Chondrocyte (in vitro differentiated cells): ENCODE measurements at regions not wholly inside any gene's neighbourhood (a gene's known extent, or its start where the extent isn't known, plus 50 kb on each side); places are given as distances from the start of the nearest gene placed in this dataset.

ENCODE experiments used
- DNase-seq: peaks from one replicate; pipeline ENCODE4 v3.0.0; 2021; ENCODE audit warnings: mixed read lengths, low spot score
- H3K27ac Mint-ChIP-seq: one replicate; pipeline ENCODE4 v1.8.0; 2021; ENCODE audit warnings: mild to moderate bottlenecking, moderate library complexity, mixed read lengths; ENCODE audit not compliant: unreplicated experiment
- H3K27me3 Mint-ChIP-seq: 2 replicates; pipeline ENCODE4 v1.8.0; 2021; ENCODE audit warnings: low read depth, mixed read lengths
- H3K36me3 Mint-ChIP-seq: 2 replicates; pipeline ENCODE4 v1.8.0; 2021; ENCODE audit warnings: low read depth, mixed read lengths
- H3K4me1 Mint-ChIP-seq: 2 replicates; pipeline ENCODE4 v1.8.0; 2021; ENCODE audit warnings: low read depth, mild to moderate bottlenecking, mixed read lengths
- H3K4me3 Mint-ChIP-seq: one replicate; pipeline ENCODE4 v1.8.0; 2021; ENCODE audit warnings: mild to moderate bottlenecking, moderate library complexity, mixed read lengths; ENCODE audit not compliant: unreplicated experiment
- H3K9me3 Mint-ChIP-seq: 2 replicates; pipeline ENCODE4 v1.8.0; 2021; ENCODE audit warnings: low read depth, mixed read lengths
- TF ChIP-seq, protein P1 (sequence below): fragments of 200-600 bp; sonication (generic); IDR thresholded peaks from 2 replicates; pipeline ENCODE4 v1.5.0; 2021; ENCODE audit warnings: antibody characterized with exemption, mild to moderate bottlenecking, moderate library complexity

DNA sequence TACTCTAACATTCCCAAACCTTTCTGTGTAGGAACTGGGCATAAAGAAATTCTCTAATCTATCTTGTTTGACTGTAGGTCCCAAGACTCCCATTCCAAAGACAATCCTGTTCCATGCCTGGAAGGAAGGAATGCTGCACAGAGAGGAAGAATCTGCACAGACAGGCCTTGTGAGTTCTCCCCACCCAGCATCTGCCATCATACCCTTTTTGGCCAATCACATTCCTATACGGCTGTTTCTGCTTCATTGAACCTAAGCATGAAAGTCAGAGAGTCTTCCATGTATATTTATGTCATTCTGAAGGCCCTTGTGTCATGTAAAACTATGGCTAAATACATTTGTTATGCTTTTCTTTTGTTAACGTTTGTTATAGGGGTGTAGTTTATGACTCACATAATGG, 667.7 kb upstream of the IGFBP7 start:
- TF ChIP-seq, protein P1, sequence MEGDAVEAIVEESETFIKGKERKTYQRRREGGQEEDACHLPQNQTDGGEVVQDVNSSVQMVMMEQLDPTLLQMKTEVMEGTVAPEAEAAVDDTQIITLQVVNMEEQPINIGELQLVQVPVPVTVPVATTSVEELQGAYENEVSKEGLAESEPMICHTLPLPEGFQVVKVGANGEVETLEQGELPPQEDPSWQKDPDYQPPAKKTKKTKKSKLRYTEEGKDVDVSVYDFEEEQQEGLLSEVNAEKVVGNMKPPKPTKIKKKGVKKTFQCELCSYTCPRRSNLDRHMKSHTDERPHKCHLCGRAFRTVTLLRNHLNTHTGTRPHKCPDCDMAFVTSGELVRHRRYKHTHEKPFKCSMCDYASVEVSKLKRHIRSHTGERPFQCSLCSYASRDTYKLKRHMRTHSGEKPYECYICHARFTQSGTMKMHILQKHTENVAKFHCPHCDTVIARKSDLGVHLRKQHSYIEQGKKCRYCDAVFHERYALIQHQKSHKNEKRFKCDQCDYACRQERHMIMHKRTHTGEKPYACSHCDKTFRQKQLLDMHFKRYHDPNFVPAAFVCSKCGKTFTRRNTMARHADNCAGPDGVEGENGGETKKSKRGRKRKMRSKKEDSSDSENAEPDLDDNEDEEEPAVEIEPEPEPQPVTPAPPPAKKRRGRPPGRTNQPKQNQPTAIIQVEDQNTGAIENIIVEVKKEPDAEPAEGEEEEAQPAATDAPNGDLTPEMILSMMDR = no peak
- no peak for DNase-seq
- H3K27me3 Mint-ChIP-seq = peaks cover 8% of the 10 kb centered on the region
- H3K4me3 Mint-ChIP-seq = no peak overlapping the region
- peaks cover 3% of the 10 kb centered on the region for H3K9me3 Mint-ChIP-seq
- no peaks in the 10 kb centered on the region for H3K36me3 Mint-ChIP-seq
- H3K27ac Mint-ChIP-seq = no peak overlapping the region
- no peaks in the 10 kb centered on the region for H3K4me1 Mint-ChIP-seq

GRCh38 chr4:57774681-57775080, 664.5 kb upstream of the IGFBP7 start:
- H3K4me1 Mint-ChIP-seq = no peaks in the 10 kb centered on the region
- DNase-seq = no peak
- no peak overlapping the region for H3K4me3 Mint-ChIP-seq
- H3K36me3 Mint-ChIP-seq = no peaks in the 10 kb centered on the region
- peaks cover 3% of the 10 kb centered on the region for H3K27me3 Mint-ChIP-seq
- TF ChIP-seq, protein P1 = no peak
- peaks cover 5% of the 10 kb centered on the region for H3K9me3 Mint-ChIP-seq
- H3K27ac Mint-ChIP-seq = no peak overlapping the region

DNA sequence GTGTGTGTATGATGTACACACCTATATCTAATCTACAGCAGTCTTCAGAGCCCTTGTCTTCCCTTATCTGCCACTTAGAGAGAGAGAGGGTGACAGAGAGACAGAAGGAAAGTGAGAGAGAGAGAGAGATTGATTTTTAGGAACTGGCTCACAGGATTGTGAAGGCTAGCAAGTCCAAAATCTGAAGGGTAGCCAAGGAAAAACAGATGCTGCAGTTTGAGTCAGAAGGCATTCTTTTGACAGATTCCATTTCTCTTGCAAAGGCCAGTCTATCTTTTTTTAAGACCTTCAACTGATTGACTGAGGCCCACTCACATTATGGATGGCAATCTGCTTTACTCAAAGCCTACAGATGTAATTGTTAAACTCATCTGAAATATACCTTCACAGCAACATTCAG, 664.0 kb upstream of the IGFBP7 start:
- no peak overlapping the region for H3K27ac Mint-ChIP-seq
- H3K4me3 Mint-ChIP-seq = no peak overlapping the region
- H3K9me3 Mint-ChIP-seq = peaks cover 5% of the 10 kb centered on the region
- H3K36me3 Mint-ChIP-seq = no peaks in the 10 kb centered on the region
- DNase-seq = no peak
- H3K4me1 Mint-ChIP-seq = no peaks in the 10 kb centered on the region
- H3K27me3 Mint-ChIP-seq = peaks cover 3% of the 10 kb centered on the region
- TF ChIP-seq, protein P1 = no peak

DNA sequence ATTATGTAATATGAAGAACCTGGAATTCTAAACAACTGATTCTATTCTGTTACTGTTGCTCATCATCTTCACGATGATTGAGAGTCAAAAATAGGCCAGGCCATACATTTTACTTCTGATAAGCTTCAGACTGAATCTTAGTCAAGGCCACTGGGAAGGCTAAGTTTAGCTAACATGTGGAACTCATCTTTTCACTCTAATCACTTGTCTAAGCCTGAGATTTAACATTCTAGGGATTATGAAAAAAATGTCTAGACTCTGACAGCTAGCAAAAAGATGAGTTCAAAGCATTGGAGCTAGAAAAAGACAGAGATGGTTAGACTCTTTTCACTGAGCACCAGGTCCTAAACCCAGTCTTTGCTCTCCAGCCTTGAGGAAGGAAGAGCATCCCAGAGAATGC, 656.2 kb upstream of the IGFBP7 start:
- no peak overlapping the region for H3K27ac Mint-ChIP-seq

GRCh38 chr4:57764856-57765255, 654.7 kb upstream of the IGFBP7 start:
- TF ChIP-seq, protein P1 = no peak
- Mint-ChIP-seq H3K27me3 (no peaks in the 10 kb centered on the region), H3K4me3 (no peak overlapping the region), H3K36me3 (no peaks in the 10 kb centered on the region), H3K27ac (no peak overlapping the region), H3K4me1 (no peaks in the 10 kb centered on the region), H3K9me3 (peaks cover 2% of the 10 kb centered on the region)
- no peak for DNase-seq

More for the DNA sequence above, 656.2 kb upstream of the IGFBP7 start:
- DNase-seq = no peak
- H3K27me3 Mint-ChIP-seq = no peaks in the 10 kb centered on the region
- no peaks in the 10 kb centered on the region for H3K36me3 Mint-ChIP-seq
- H3K4me1 Mint-ChIP-seq = no peaks in the 10 kb centered on the region
- H3K4me3 Mint-ChIP-seq = no peak overlapping the region
- TF ChIP-seq, protein P1 = no peak
- peaks cover 7% of the 10 kb centered on the region for H3K9me3 Mint-ChIP-seq
